Transverse colon (tissue), 4 donors: ENCODE measurements at regions not wholly inside any gene's neighbourhood (a gene's known extent, or its start where the extent isn't known, plus 50 kb on each side); places are given as distances from the start of the nearest gene placed in this dataset.

ENCODE experiments used
- DNase-seq: peaks from one replicate; pipeline ENCODE4 v3.0.0-alpha.2; 2019
- H3K27ac ChIP-seq, 4 donors: fragments of 200-600 bp; sonication (generic); 2 replicates each; pipeline ENCODE4 v1.5.1; 2016 to 2018; ENCODE audit warnings: inconsistent platforms in 4 of 4
- H3K27me3 ChIP-seq: fragments of 200-600 bp; sonication (generic); 2 replicates; pipeline ENCODE4 v1.5.1; 2017; ENCODE audit warnings: inconsistent platforms
- H3K36me3 ChIP-seq, 4 donors: fragments of 200-600 bp; sonication (generic); 2 replicates each; pipeline ENCODE4 v1.5.1; 2017 to 2019; ENCODE audit warnings: inconsistent platforms in 4 of 4
- H3K4me1 ChIP-seq, 4 donors: fragments of 200-600 bp; sonication (generic); 2 replicates each; pipeline ENCODE4 v1.5.1; 2017 to 2020; ENCODE audit warnings: inconsistent platforms in 4 of 4
- H3K4me3 ChIP-seq, 4 donors: fragments of 200-600 bp; sonication (generic); 1 replicate in 1 of 4; 2 replicates in 3 of 4; pipeline versions ENCODE4 v1.5.1 to v1.6.1; 2017 to 2019; ENCODE audit warnings: inconsistent platforms in 4 of 4
- H3K9me3 ChIP-seq, 2 donors: fragments of 200-600 bp; sonication (generic); 2 replicates each; pipeline ENCODE4 v1.5.1; 2017 to 2019; ENCODE audit warnings: inconsistent platforms in 2 of 2
- EP300 ChIP-seq: sonication (generic); formaldehyde crosslinking; IDR thresholded peaks from one replicate; pipeline ENCODE4 v1.6.1; 2017; ENCODE audit warnings: antibody characterized with exemption, low read depth
- POLR2A ChIP-seq: fragments of 450-650 bp; IDR thresholded peaks from one replicate; pipeline ENCODE4 v1.6.1; 2016; ENCODE audit warnings: antibody characterized with exemption, mild to moderate bottlenecking, moderate library complexity
- POLR2AphosphoS5 ChIP-seq, 3 donors: sonication (generic); formaldehyde crosslinking; IDR thresholded peaks; one replicate each; pipeline ENCODE4 v1.6.1; 2016; ENCODE audit warnings: antibody characterized with exemption in 3 of 3
- WGBS, 2 donors: methylation state at CpG; one replicate each; pipeline ENCODE4 v1.1.5; 2018; ENCODE audit warnings: low coverage in 1 of 2; 5-methylcytosine and 5-hydroxymethylcytosine counted together
- in situ Hi-C, 4 donors: fragments of 200-750 bp; cut with MboI; loops; one replicate each; pipeline versions ENCODE4 v1.15.0 to v1.15.1; 2017; ENCODE audit warnings: low sequenced_read_pairs in 3 of 4, low pct_ligation_motif_present in 1 of 4, low pct_unique_long_range_greater_than_20kb in 1 of 4
- intact Hi-C: fragments of 100-400 bp; cut with DNase I; formaldehyde crosslinking; loops from one replicate; pipeline ENCODE4 v1.15.1; 2023; ENCODE audit warnings: low total_unique reads
- TF ChIP-seq, protein P1 (sequence below), 5 experiments: fragments of 200-600 bp in 3 of 5; fragments of 450-650 bp in 2 of 5; sonication (generic) in 3 of 5; IDR thresholded peaks; 1 replicate in 2 of 5; 2 replicates in 3 of 5; pipeline ENCODE4 v1.5.1; 2016 to 2017; ENCODE audit warnings: antibody characterized with exemption in 5 of 5, inconsistent platforms in 3 of 5, mild to moderate bottlenecking in 2 of 5, moderate library complexity in 1 of 5

DNA sequence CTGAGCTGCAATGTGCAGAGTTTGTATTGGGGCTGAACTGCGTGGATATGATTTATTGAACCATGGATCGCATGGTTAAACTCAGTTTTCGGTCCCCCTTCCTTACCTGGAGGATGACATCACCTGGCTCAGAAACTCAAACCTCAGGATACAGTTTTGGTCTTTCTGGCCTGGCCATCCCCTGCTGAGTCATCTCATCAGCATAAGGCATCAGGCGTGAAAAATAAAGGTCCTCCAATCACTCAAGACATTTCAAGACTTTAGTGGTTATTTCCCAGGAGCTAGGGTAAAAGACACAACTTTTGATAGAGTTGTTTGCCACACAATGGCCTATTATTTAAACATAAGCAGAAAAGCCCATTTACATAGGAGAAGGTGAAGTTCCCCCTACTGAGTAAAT is 631.1 kb upstream of the TMEM132C start:
- in situ Hi-C loops (no loop called here), intact Hi-C loops (no loop called here)
- H3K27me3 ChIP-seq = no peaks in the 10 kb centered on the region
- H3K4me1 ChIP-seq = no peaks in the 10 kb centered on the region
- H3K4me3 ChIP-seq = no peak overlapping the region
- H3K27ac ChIP-seq = no peak overlapping the region
- DNase-seq = no peak
- no peaks in the 10 kb centered on the region for H3K36me3 ChIP-seq
- TF ChIP-seq POLR2A = no peak
- no peak for TF ChIP-seq EP300
- TF ChIP-seq, protein P1, sequence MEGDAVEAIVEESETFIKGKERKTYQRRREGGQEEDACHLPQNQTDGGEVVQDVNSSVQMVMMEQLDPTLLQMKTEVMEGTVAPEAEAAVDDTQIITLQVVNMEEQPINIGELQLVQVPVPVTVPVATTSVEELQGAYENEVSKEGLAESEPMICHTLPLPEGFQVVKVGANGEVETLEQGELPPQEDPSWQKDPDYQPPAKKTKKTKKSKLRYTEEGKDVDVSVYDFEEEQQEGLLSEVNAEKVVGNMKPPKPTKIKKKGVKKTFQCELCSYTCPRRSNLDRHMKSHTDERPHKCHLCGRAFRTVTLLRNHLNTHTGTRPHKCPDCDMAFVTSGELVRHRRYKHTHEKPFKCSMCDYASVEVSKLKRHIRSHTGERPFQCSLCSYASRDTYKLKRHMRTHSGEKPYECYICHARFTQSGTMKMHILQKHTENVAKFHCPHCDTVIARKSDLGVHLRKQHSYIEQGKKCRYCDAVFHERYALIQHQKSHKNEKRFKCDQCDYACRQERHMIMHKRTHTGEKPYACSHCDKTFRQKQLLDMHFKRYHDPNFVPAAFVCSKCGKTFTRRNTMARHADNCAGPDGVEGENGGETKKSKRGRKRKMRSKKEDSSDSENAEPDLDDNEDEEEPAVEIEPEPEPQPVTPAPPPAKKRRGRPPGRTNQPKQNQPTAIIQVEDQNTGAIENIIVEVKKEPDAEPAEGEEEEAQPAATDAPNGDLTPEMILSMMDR (IDR thresholded peaks at IDR 0.05) = no peak
- no peak for TF ChIP-seq POLR2AphosphoS5 (IDR thresholded peaks at IDR 0.05)
- H3K9me3 ChIP-seq = no peaks in the 10 kb centered on the region
- WGBS, 2 donors = 83 to 100% methylated on average over 1 to 4 of the region's 4 CpGs

DNA sequence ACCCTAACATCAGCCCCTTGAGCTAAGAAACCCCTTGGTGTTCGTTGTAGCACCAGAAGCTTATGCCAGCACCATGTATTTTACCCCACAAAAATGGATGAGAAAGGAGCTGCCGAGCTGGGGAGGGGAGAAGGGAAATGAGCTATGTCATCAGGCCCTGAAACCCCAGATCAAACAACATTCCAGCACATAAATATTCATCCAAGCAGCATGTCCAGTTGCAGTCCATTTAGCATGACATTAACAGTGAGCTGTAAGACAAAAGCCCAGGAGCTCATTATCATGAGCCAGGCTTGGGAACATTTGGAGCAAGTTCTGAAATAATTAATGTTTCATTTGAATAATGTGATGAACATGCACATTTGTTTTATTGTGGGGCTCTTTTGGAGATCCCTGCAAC is 630.1 kb upstream of the TMEM132C start:
- in situ Hi-C loops = no loop called here
- 52% methylated on average over 2 of the region's 2 CpGs; no CpG with 5 or more reads in 1 of the 2 donors for WGBS, 2 donors
- Histone ChIP-seq H3K4me3 (no peak overlapping the region), H3K27me3 (no peaks in the 10 kb centered on the region), H3K36me3 (no peaks in the 10 kb centered on the region), H3K9me3 (no peaks in the 10 kb centered on the region), H3K27ac (no peak overlapping the region), H3K4me1 (no peaks in the 10 kb centered on the region)
- no peak for TF ChIP-seq EP300
- no peak for TF ChIP-seq POLR2A
- no peak for TF ChIP-seq POLR2AphosphoS5 (IDR thresholded peaks at IDR 0.05)
- TF ChIP-seq, protein P1 (IDR thresholded peaks at IDR 0.05) = no peak
- intact Hi-C loops = no loop called here
- no peak for DNase-seq

DNA sequence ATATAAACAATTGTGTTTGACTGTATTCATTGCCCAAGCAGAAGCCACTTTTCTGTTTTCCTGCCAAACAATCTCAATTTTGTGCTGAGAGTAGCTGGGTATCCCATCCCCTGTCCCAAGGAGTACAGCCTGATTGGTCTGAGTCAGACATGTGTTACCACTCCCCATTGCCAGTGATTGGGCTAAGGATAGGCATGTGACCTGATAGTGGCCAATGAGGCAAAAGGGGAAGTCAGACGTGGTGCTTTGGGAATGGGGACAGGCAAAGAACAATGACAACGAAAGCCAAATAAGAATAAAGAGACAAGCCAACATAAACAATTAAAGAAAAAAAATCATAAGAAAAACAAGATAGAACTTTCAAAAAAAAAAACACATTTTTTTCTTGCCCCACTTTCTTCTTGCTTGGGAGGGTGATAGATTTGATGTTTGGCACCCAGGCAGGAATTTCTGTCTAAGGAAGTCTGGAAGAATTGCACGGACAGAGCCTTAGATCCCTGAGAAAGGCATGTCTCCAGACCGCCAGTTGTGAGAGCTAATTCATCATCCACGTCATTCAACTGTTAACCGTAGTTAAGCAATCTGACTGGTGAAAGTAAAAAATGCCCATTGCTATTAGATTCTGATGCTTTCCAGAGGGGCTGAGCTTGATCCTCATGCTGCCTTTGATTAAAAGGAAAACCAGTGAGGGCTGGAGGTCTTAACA is 626.6 kb upstream of the TMEM132C start:
- in situ Hi-C loops (no loop called here), intact Hi-C loops (no loop called here)
- WGBS, 2 donors = 54 to 57% methylated on average over 6 of the region's 6 CpGs

DNA sequence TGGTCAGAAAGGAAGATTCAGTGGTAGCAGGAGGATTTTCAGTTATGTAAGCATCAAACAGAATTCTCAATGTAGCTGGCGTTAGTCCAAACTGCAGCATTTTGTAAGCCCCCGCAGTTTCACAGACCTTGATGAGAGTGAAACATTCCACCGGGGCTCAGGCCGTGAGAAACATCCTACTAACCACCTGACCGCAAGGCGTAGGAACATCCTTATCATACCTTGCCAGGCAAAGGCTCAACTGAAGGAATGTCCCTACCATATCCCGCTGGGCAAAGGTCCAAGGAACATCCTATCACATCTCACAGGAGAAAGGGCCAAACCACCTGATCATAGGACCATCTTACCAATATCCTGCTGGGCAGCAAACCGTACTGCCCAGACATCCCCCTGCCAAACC is 624.8 kb upstream of the TMEM132C start:
- DNase-seq = no peak
- Histone ChIP-seq H3K27me3 (no peaks in the 10 kb centered on the region), H3K27ac (no peak overlapping the region), H3K36me3 (no peaks in the 10 kb centered on the region), H3K4me1 (no peaks in the 10 kb centered on the region), H3K4me3 (no peak overlapping the region), H3K9me3 (no peaks in the 10 kb centered on the region)
- 80 to 84% methylated on average over 1 to 8 of the region's 8 CpGs for WGBS, 2 donors
- TF ChIP-seq EP300 (no peak), POLR2A (no peak), POLR2AphosphoS5 (IDR thresholded peaks at IDR 0.05) (no peak)
- TF ChIP-seq, protein P1 (IDR thresholded peaks at IDR 0.05) = no peak
- in situ Hi-C loops = no loop called here
- intact Hi-C loops = no loop called here

More for the DNA sequence above, 626.6 kb upstream of the TMEM132C start:
- Histone ChIP-seq H3K27ac (no peak overlapping the region), H3K9me3 (no peaks in the 10 kb centered on the region), H3K4me1 (no peaks in the 10 kb centered on the region), H3K27me3 (no peaks in the 10 kb centered on the region), H3K4me3 (no peak overlapping the region), H3K36me3 (no peaks in the 10 kb centered on the region)
- DNase-seq = no peak
- TF ChIP-seq, protein P1 (IDR thresholded peaks at IDR 0.05) = no peak
- no peak for TF ChIP-seq POLR2AphosphoS5 (IDR thresholded peaks at IDR 0.05)
- TF ChIP-seq POLR2A = no peak
- no peak for TF ChIP-seq EP300
